Activated T-cell treated with anti-CD3 and anti-CD28 coated beads for 1 hour (primary cell): ENCODE measurements at regions not wholly inside any gene's neighbourhood (a gene's known extent, or its start where the extent isn't known, plus 50 kb on each side); places are given as distances from the start of the nearest gene placed in this dataset.

Source experiments
- DNase-seq: peaks from one replicate; pipeline ENCODE4 v3.0.0-alpha.2; 2020; ENCODE audit warnings: low read depth

- no peak for DNase-seq
These were observed 85.5 kb upstream of the EGLN3 start for GRCh38 chr14:34036319-34036766.

GRCh38 chr14:34035934-34036250 lies 85.0 kb upstream of the EGLN3 start:
- no peak for DNase-seq

DNA sequence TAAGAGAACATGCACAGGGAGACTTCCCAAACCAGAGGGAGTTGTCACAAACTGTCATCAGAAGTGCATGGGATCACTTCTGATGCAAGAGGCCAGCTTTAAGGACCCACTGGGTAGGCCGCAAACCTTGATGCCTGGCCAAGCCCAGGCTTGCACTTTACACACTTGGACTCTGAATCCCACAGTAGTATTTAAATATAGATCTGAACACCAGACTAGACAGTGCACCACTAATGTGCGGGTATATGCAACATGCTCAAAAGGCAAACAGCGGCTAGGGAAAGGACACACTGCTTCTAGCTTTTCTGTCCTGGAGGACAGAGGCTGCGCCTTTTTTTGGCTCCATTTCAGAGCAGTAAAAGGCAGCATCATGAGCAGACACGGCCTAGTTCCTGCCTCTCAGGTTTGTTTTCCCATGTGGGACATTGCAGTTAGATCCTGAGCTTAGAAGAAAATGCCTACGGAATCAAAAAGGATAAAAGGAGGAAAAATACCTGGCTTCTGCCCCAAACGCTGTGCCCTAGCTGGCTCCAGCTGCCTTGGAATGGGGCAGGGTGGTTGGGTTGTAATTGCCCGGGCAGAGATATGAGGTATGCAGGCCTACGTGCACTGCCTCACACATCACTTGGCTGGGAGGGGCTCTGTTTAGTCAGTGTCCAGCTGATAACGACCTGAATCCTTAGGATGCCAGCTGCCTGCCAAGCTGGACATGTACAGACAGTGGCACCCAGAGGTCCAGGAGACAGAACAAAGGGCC lies 84.5 kb upstream of the EGLN3 start:
- no peak for DNase-seq

DNA sequence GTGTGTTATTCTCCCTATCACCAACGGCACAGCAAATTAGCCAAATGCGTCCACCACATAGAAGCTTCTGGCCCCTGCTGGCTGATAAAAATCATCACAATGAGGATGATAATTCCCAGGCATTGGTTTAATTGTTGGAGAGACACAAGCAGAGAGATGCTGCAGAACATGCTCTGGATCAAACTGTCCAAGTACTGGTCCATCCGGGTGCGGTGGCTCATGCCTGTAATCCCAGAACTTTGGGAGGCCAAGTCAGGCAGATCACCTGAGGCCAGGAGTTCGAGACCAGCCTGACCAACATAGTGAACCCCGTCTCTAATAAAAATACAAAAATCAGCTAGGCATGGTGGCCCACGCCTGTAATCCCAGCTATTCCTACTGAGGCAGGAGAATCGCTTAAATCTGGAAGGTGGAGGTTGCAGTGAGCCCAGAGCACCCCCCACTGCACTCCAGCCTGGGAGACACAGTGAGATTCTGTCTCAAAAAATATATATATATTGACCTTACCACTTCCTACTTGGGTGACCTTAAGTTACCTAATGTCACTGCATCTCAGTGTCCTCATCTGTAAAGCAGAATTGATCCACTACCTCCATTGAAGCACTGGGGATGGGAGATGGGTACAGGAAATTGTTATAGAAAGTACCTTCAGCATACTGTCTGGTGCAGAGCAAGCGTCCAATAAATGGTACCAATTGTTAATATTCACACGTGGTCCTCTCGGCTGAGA lies 83.7 kb upstream of the EGLN3 start:
- DNase-seq, result no peak

DNA sequence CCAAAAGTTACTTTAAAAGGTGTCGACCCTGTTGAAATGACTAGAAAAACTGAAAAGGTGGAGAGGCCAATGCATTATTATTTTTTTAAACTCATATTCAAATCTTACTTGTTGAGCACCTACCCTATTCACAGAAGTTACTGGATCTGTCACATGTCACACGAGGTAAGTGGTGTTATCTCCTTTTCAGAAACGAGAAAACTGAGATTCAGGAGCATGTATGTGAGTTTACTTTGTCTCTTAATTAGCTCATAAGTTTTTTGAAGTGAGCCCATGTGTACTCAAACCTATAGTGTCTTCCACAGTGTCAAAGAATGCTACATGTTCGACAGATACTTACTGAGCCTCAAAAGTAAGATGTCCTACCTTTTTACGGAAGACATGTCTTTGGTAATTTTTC lies 81.8 kb upstream of the EGLN3 start:
- no peak for DNase-seq

DNA sequence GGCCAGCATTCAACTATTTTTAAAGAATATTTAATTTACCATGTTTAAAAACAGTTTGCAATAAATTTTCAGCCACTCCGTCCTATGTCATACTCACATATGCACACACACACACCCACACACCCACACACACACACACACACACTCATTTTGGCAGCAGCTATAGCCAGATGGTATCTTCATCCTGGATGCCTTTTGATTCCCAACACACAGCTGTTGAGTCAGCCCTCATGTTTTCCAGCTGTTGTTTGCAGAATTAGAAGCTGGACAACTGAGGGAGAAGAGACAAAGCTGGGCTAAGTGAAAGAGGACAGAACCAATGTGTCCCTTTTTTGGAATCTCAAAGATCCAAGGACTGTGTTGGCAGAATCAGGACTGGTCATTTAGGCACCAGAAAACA lies 80.0 kb upstream of the EGLN3 start:
- no peak for DNase-seq

- DNase-seq, result no peak
These were observed 79.1 kb upstream of the EGLN3 start for GRCh38 chr14:34029921-34030334.

- DNase-seq, result no peak
These were observed 77.2 kb upstream of the EGLN3 start for GRCh38 chr14:34027990-34028495.

- no peak for DNase-seq
These were observed 76.5 kb upstream of the EGLN3 start for GRCh38 chr14:34027130-34027989.

GRCh38 chr14:34025325-34026017 lies 74.6 kb upstream of the EGLN3 start:
- DNase-seq, result no peak

- DNase-seq, result no peak
These were observed 73.9 kb upstream of the EGLN3 start for GRCh38 chr14:34024768-34025144.

- DNase-seq, result no peak
These were observed 73.2 kb upstream of the EGLN3 start for GRCh38 chr14:34023824-34024767.

- DNase-seq, result no peak
These were observed 70.2 kb upstream of the EGLN3 start for GRCh38 chr14:34021096-34021495.

- no peak for DNase-seq
These were observed 69.1 kb upstream of the EGLN3 start for GRCh38 chr14:34020014-34020413.

- no peak for DNase-seq
These were observed 67.8 kb upstream of the EGLN3 start for GRCh38 chr14:34018564-34019244.

GRCh38 chr14:34018125-34018524 lies 67.3 kb upstream of the EGLN3 start:
- no peak for DNase-seq

DNA sequence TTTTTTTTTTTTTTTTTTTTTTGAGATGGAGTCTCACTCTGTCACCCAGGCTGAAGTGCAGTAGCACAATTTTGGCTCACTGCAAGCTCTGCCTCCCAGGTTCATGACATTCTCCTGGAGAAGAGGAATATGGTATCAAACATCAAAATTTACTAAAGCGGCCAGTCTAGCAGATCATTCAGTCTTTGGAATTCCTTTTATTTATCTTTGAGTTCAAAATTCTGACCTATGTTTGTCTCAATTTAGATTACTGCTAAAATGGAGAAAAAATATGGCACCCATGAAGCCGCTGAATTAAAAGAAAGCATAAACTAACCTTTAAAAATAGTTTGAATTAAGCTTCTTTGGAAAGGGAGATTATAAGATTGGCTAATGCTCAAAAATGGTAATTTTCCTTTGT lies 64.5 kb upstream of the EGLN3 start:
- DNase-seq, result no peak

GRCh38 chr14:34014936-34015335 lies 64.1 kb upstream of the EGLN3 start:
- no peak for DNase-seq

- no peak for DNase-seq
These were observed 62.8 kb upstream of the EGLN3 start for GRCh38 chr14:34013721-34014060.

- no peak for DNase-seq
These were observed 62.3 kb upstream of the EGLN3 start for GRCh38 chr14:34012978-34013720.
